IPS-15b (cell line): ENCODE measurements at regions not wholly inside any gene's neighbourhood (a gene's known extent, or its start where the extent isn't known, plus 50 kb on each side); places are given as distances from the start of the nearest gene placed in this dataset.

Experiments used
- H3K27me3 ChIP-seq: one replicate; pipeline ENCODE4 v1.6.1; 2013; ENCODE audit warnings: low read length; ENCODE audit not compliant: control insufficient read depth, insufficient read depth
- H3K36me3 ChIP-seq: one replicate; pipeline ENCODE4 v1.6.1; 2013; ENCODE audit warnings: low read length; ENCODE audit not compliant: control insufficient read depth, insufficient read depth
- H3K4me1 ChIP-seq: one replicate; pipeline ENCODE4 v1.6.1; 2013; ENCODE audit warnings: mild to moderate bottlenecking, low read length; ENCODE audit not compliant: control insufficient read depth, insufficient read depth
- H3K4me3 ChIP-seq: one replicate; pipeline ENCODE4 v1.5.1; 2013; ENCODE audit warnings: low read depth, low read length
- H3K9ac ChIP-seq: one replicate; pipeline ENCODE4 v1.6.1; 2013; ENCODE audit warnings: low read depth, mild to moderate bottlenecking, low read length
- H3K9me3 ChIP-seq: one replicate; pipeline ENCODE4 v1.6.1; 2013; ENCODE audit warnings: mild to moderate bottlenecking, low read length; ENCODE audit not compliant: control insufficient read depth, insufficient read depth

- Histone ChIP-seq H3K9me3 (no peaks in the 10 kb centered on the region), H3K4me1 (peaks cover 16% of the 10 kb centered on the region), H3K9ac (no peak overlapping the region), H3K27me3 (no peaks in the 10 kb centered on the region), H3K36me3 (no peaks in the 10 kb centered on the region), H3K4me3 (no peak overlapping the region)
These were observed 138.6 kb upstream of the ERRFI1 start for GRCh38 chr1:8164670-8165069.

- no peaks in the 10 kb centered on the region for H3K9me3 ChIP-seq
- H3K36me3 ChIP-seq = no peaks in the 10 kb centered on the region
- H3K4me3 ChIP-seq = no peak overlapping the region
- H3K4me1 ChIP-seq = peaks cover 14% of the 10 kb centered on the region
- H3K9ac ChIP-seq = no peak overlapping the region
- no peaks in the 10 kb centered on the region for H3K27me3 ChIP-seq
These were observed 136.9 kb upstream of the ERRFI1 start for GRCh38 chr1:8163039-8163438.

DNA sequence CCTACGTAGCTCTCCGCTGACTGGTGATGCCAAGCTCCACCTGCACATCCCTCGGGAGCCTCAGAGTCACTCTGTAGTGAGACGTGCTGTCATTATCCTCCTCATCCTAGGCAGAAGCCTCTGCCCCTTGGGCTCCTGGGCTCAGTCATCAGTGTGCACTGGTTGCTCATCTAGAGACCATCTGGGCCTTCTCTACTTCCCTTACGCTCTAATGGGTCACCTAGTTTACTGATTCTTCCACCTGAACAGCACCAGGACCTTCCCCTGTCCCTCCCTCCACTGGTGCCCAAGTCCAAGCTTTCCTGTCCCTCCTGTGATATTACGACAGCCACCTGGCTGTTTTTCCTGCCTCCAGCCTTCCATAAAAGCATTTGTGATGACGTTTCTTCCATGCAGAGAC is 136.1 kb upstream of the ERRFI1 start:
- H3K4me1 ChIP-seq = peaks cover 10% of the 10 kb centered on the region
- H3K9ac ChIP-seq = no peak overlapping the region
- no peaks in the 10 kb centered on the region for H3K9me3 ChIP-seq
- H3K27me3 ChIP-seq = no peaks in the 10 kb centered on the region
- H3K36me3 ChIP-seq = no peaks in the 10 kb centered on the region
- no peak overlapping the region for H3K4me3 ChIP-seq

GRCh38 chr1:8161546-8162105 is 135.5 kb upstream of the ERRFI1 start:
- H3K4me1 ChIP-seq = peaks cover 10% of the 10 kb centered on the region
- H3K4me3 ChIP-seq = no peak overlapping the region
- no peaks in the 10 kb centered on the region for H3K27me3 ChIP-seq
- H3K9ac ChIP-seq = no peak overlapping the region
- H3K36me3 ChIP-seq = no peaks in the 10 kb centered on the region
- H3K9me3 ChIP-seq = no peaks in the 10 kb centered on the region

DNA sequence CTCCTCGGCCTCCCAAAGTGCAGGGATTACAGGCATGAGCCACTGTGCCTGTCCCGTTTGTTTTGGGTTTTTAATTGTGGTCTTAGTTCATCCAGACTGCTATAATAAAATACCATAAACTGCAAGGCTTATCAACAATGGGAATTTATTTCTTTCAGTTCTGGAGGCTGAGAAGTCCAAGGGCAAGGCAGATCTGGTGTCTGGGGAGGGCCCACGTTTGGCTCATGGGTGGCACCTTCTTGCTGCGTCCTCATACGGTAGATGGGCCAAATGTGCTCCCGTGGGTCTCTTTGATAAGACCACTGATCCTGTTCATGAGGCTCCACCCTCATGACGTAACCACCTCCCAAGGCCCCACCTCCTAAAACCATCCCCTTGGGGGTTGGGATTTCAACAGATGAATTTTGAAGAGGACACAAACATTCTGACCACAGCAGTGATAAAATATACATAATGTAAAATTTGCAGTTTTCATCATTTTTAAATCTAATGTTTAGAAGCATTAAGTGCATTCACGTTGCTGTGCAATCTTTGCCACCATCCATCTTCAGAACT is 133.4 kb upstream of the ERRFI1 start:
- Histone ChIP-seq H3K9me3 (no peaks in the 10 kb centered on the region), H3K4me3 (no peak overlapping the region), H3K27me3 (no peaks in the 10 kb centered on the region), H3K4me1 (no peaks in the 10 kb centered on the region), H3K36me3 (no peaks in the 10 kb centered on the region), H3K9ac (no peak overlapping the region)

GRCh38 chr1:8158995-8159394 is 132.9 kb upstream of the ERRFI1 start:
- Histone ChIP-seq H3K36me3 (no peaks in the 10 kb centered on the region), H3K4me3 (no peak overlapping the region), H3K9me3 (no peaks in the 10 kb centered on the region), H3K4me1 (no peaks in the 10 kb centered on the region), H3K9ac (no peak overlapping the region), H3K27me3 (no peaks in the 10 kb centered on the region)

GRCh38 chr1:8157765-8158164 is 131.7 kb upstream of the ERRFI1 start:
- no peaks in the 10 kb centered on the region for H3K36me3 ChIP-seq
- H3K9me3 ChIP-seq = no peaks in the 10 kb centered on the region
- no peaks in the 10 kb centered on the region for H3K27me3 ChIP-seq
- H3K4me3 ChIP-seq = no peak overlapping the region
- no peaks in the 10 kb centered on the region for H3K4me1 ChIP-seq
- H3K9ac ChIP-seq = no peak overlapping the region

DNA sequence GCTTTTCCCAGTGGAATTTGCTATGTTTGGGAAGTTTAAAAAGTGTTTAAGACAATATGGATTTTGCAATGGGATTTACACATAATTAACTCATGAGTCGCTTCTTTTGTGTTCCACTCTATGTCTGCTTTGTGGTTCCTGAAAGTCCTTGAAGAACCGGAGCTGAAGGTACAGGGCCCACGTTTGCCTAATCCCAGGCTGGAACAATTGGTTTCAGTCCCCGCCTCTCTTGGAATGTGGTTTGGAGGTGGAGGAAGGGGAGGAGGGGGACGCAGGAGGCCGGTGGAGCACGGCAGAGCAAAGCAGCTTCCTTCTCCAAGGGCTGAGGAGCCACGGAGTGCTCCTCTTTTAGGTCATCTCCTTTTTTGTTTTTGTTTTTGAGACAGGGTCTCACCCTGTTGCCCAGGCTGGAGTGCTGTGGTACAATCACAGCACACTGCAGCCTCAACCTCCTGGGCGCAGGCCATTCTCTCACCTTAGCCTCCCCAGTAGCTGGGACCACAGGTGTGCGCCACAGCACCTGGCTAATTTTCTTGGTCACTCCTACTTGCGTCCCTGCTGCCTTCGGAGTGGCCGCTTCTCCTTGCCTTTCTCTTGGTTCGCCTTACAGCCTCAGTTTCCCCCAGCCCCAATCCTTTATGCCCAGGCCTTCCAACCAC is 129.5 kb upstream of the ERRFI1 start:
- Histone ChIP-seq H3K36me3 (no peaks in the 10 kb centered on the region), H3K4me1 (no peaks in the 10 kb centered on the region), H3K9me3 (no peaks in the 10 kb centered on the region), H3K4me3 (no peak overlapping the region), H3K27me3 (no peaks in the 10 kb centered on the region), H3K9ac (no peak overlapping the region)

DNA sequence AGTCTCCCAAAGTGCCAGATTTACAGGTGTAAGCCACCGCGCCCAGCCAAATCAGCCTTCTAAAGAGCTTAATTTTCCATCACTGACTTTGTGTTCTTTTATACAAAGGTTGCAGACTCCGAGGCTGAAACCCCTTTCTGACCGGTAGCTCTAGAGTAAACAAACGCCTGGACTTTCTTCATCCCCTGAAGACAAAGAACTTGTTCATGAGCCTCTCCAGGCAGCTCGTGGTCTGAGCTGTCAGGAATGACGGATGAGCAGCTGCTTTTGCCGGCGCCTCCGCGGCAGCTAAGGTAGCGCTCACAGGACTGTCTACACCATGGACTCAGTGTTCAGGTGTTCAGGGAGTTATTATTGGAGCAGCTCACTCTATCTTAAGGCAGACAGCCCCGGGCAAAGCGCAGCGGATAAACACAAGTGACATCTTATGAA is 128.5 kb upstream of the ERRFI1 start:
- H3K4me3 ChIP-seq = no peak overlapping the region
- no peak overlapping the region for H3K9ac ChIP-seq

GRCh38 chr1:8153961-8154360 is 127.9 kb upstream of the ERRFI1 start:
- H3K4me3 ChIP-seq = no peak overlapping the region
- no peaks in the 10 kb centered on the region for H3K4me1 ChIP-seq
- H3K9ac ChIP-seq = no peak overlapping the region
- H3K9me3 ChIP-seq = no peaks in the 10 kb centered on the region
- no peaks in the 10 kb centered on the region for H3K27me3 ChIP-seq
- H3K36me3 ChIP-seq = no peaks in the 10 kb centered on the region

More for the DNA sequence above, 128.5 kb upstream of the ERRFI1 start:
- H3K36me3 ChIP-seq = no peaks in the 10 kb centered on the region
- H3K4me1 ChIP-seq = no peaks in the 10 kb centered on the region
- no peaks in the 10 kb centered on the region for H3K27me3 ChIP-seq
- no peaks in the 10 kb centered on the region for H3K9me3 ChIP-seq

- H3K4me3 ChIP-seq = no peak overlapping the region
- H3K9ac ChIP-seq = no peak overlapping the region
- H3K4me1 ChIP-seq = no peaks in the 10 kb centered on the region
- no peaks in the 10 kb centered on the region for H3K27me3 ChIP-seq
- H3K9me3 ChIP-seq = no peaks in the 10 kb centered on the region
- H3K36me3 ChIP-seq = no peaks in the 10 kb centered on the region
These were observed 126.9 kb upstream of the ERRFI1 start for GRCh38 chr1:8152731-8153702.
